IMR-90 (cell line): ENCODE measurements at regions not wholly inside any gene's neighbourhood (a gene's known extent, or its start where the extent isn't known, plus 50 kb on each side); places are given as distances from the start of the nearest gene placed in this dataset.

Source experiments
- ATAC-seq: fragments of 200-7000 bp; cut with Tn5 transposase; 2 replicates; pipeline ENCODE4 v1.9.1; 2020; ENCODE audit warnings: low read depth, mild to moderate bottlenecking, moderate library complexity
- BruUV-seq: library from RNA; stranded (reverse); fragments of 400-500 nt; replicated peaks from 2 replicates; lab custom pipeline; 2021; lab: Mats Ljungman, UMichigan
- CTCF ChIA-PET: fragments of 300-600 bp; formaldehyde crosslinking; extraction: SDS; loops from one replicate; lab custom pipeline; 2021; ENCODE audit warnings: antibody characterized with exemption; lab: Yijun Ruan, JAX
- POLR2A ChIA-PET: fragments of 300-600 bp; sonication (Branson Sonifier 250); formaldehyde crosslinking; loops from one replicate; lab custom pipeline; 2022; ENCODE audit warnings: antibody characterized with exemption; ENCODE audit not compliant: unreplicated experiment; lab: Charles Lee
- DNase-seq: peaks from one replicate; pipeline ENCODE4 v3.0.0; 2013
- H2AFZ ChIP-seq: replicated peaks from 2 replicates; pipeline ENCODE3; 2013; ENCODE audit warnings: low read length, mild to moderate bottlenecking; ENCODE audit not compliant: poor library complexity
- H2AK5ac ChIP-seq: 2 replicates; pipeline ENCODE4 v1.6.1; 2013; ENCODE audit warnings: low read depth, low read length, inconsistent platforms
- H2AK9ac ChIP-seq: replicated peaks from 2 replicates; pipeline ENCODE3; 2013; ENCODE audit warnings: mild to moderate bottlenecking, low read depth, low read length, moderate library complexity; ENCODE audit not compliant: poor library complexity
- H2BK120ac ChIP-seq: 2 replicates; pipeline ENCODE4 v1.6.1; 2013; ENCODE audit warnings: low read depth, low read length, inconsistent platforms
- H2BK15ac ChIP-seq: 3 replicates; pipeline ENCODE4 v1.6.1; 2013; ENCODE audit warnings: low read depth, low read length, inconsistent platforms
- H2BK20ac ChIP-seq: 2 replicates; pipeline ENCODE4 v1.6.1; 2013; ENCODE audit warnings: low read depth, mild to moderate bottlenecking, inconsistent platforms, low read length, moderate library complexity
- H2BK5ac ChIP-seq: 2 replicates; pipeline ENCODE4 v1.6.1; 2013; ENCODE audit warnings: mild to moderate bottlenecking, low read depth, low read length, inconsistent platforms; ENCODE audit not compliant: poor library complexity, severe bottlenecking
- H3K14ac ChIP-seq: replicated peaks from 2 replicates; pipeline ENCODE4 v1.6.1; 2013; ENCODE audit warnings: low read depth, low read length, inconsistent platforms
- H3K18ac ChIP-seq: 2 replicates; pipeline ENCODE4 v1.6.1; 2013; ENCODE audit warnings: low read depth, low read length, control low read depth
- H3K23ac ChIP-seq: 2 replicates; pipeline ENCODE4 v1.6.1; 2013; ENCODE audit warnings: low read depth, low read length, inconsistent platforms
- H3K27ac ChIP-seq: 2 replicates; pipeline ENCODE4 v1.5.1; 2013; ENCODE audit warnings: mild to moderate bottlenecking, control low read depth, low read length; ENCODE audit not compliant: insufficient read depth
- H3K27me3 ChIP-seq: 2 replicates; pipeline ENCODE4 v1.6.1; 2013; ENCODE audit warnings: low read length; ENCODE audit not compliant: control insufficient read depth, insufficient read depth
- H3K36me3 ChIP-seq: 2 replicates; pipeline ENCODE4 v1.6.1; 2013; ENCODE audit warnings: low read length, mixed read lengths; ENCODE audit not compliant: control insufficient read depth, insufficient read depth
- H3K4ac ChIP-seq: 2 replicates; pipeline ENCODE4 v1.6.1; 2013; ENCODE audit warnings: low read depth, low read length, inconsistent platforms
- H3K4me1 ChIP-seq: 2 replicates; pipeline ENCODE4 v1.6.1; 2013; ENCODE audit warnings: low read length, mixed read lengths; ENCODE audit not compliant: control insufficient read depth, insufficient read depth
- H3K4me2 ChIP-seq: 2 replicates; pipeline ENCODE4 v1.6.1; 2013; ENCODE audit warnings: low read depth, mild to moderate bottlenecking, control low read depth, low read length, moderate library complexity
- H3K4me3 ChIP-seq: 2 replicates; pipeline ENCODE4 v1.5.1; 2013; ENCODE audit warnings: low read depth, mild to moderate bottlenecking, control low read depth, low read length, moderate library complexity; ENCODE audit not compliant: insufficient read depth
- H3K56ac ChIP-seq: 2 replicates; pipeline ENCODE4 v1.6.1; 2013; ENCODE audit warnings: low read length, inconsistent platforms; ENCODE audit not compliant: insufficient read depth; ENCODE audit errors: extremely low read depth
- H3K79me1 ChIP-seq, 2 experiments: 2 replicates each; pipeline ENCODE4 v1.6.1; 2013; ENCODE audit warnings: low read length in 2 of 2, inconsistent platforms in 1 of 2, low read depth in 1 of 2
- H3K9ac ChIP-seq: 2 replicates; pipeline ENCODE4 v1.6.1; 2013; ENCODE audit warnings: low read depth, low read length, control low read depth
- H3K9me1 ChIP-seq: 2 replicates; pipeline ENCODE4 v1.6.1; 2013; ENCODE audit warnings: low read length, inconsistent platforms; ENCODE audit not compliant: insufficient read depth
- H3K9me3 ChIP-seq: 2 replicates; pipeline ENCODE4 v1.6.1; 2013; ENCODE audit warnings: low read length; ENCODE audit not compliant: control insufficient read depth, insufficient read depth
- H4K20me1 ChIP-seq: 2 replicates; pipeline ENCODE4 v1.6.1; 2013; ENCODE audit warnings: low read length, inconsistent platforms; ENCODE audit not compliant: insufficient read depth
- H4K5ac ChIP-seq: 2 replicates; pipeline ENCODE4 v1.6.1; 2013; ENCODE audit warnings: mild to moderate bottlenecking, low read depth, low read length, control low read depth
- H4K8ac ChIP-seq, 2 experiments: 2 replicates each; pipeline ENCODE4 v1.6.1; 2013; ENCODE audit warnings: low read depth in 2 of 2, low read length in 2 of 2, control low read depth in 1 of 2, inconsistent platforms in 1 of 2
- H4K91ac ChIP-seq: 2 replicates; pipeline ENCODE4 v1.6.1; 2013; ENCODE audit warnings: low read depth, low read length, inconsistent platforms; ENCODE audit not compliant: insufficient read depth
- BHLHE40 ChIP-seq: fragments of 150-350 bp; IDR thresholded peaks from 2 replicates; pipeline ENCODE4 v1.6.1; 2016; ENCODE audit warnings: mild to moderate bottlenecking, low read depth, low read length
- CEBPB ChIP-seq: IDR thresholded peaks from 2 replicates; pipeline ENCODE4 v1.6.1; 2012; ENCODE audit warnings: low read depth, low read length, improper control_type of control experiment
- CHD1 ChIP-seq: IDR thresholded peaks from 2 replicates; pipeline ENCODE4 v1.6.1; 2012; ENCODE audit warnings: low read depth, low read length, improper control_type of control experiment
- CTCF ChIP-seq: conservative IDR thresholded peaks from 2 replicates; pipeline ENCODE4 v1.5.1; 2012; ENCODE audit warnings: mild to moderate bottlenecking, low read depth, low read length, improper control_type of control experiment
- ELK1 ChIP-seq: fragments of 150-350 bp; IDR thresholded peaks from 2 replicates; pipeline ENCODE4 v1.6.1; 2016; ENCODE audit warnings: low read depth, mild to moderate bottlenecking, low read length, moderate library complexity, borderline replicate concordance
- FOS ChIP-seq: fragments of 150-350 bp; IDR thresholded peaks from 2 replicates; pipeline ENCODE4 v1.6.1; 2016; ENCODE audit warnings: low read depth, low read length
- MAFK ChIP-seq: IDR thresholded peaks from 2 replicates; pipeline ENCODE4 v1.6.1; 2012; ENCODE audit warnings: low read depth, low read length, improper control_type of control experiment
- MAZ ChIP-seq: IDR thresholded peaks from 2 replicates; pipeline ENCODE4 v1.6.1; 2012; ENCODE audit warnings: low read depth, mild to moderate bottlenecking, low read length, improper control_type of control experiment, moderate library complexity, borderline replicate concordance
- MXI1 ChIP-seq: IDR thresholded peaks from 2 replicates; pipeline ENCODE4 v1.6.1; 2012; ENCODE audit warnings: low read depth, mild to moderate bottlenecking, low read length, moderate library complexity, borderline replicate concordance
- NFE2L2 ChIP-seq: fragments of 150-350 bp; IDR thresholded peaks from 2 replicates; pipeline ENCODE4 v1.6.1; 2016; ENCODE audit warnings: low read depth, mild to moderate bottlenecking, low read length
- POLR2A ChIP-seq: IDR thresholded peaks from 2 replicates; pipeline ENCODE4 v1.6.1; 2012; ENCODE audit warnings: mild to moderate bottlenecking, low read depth, low read length
- RAD21 ChIP-seq: IDR thresholded peaks from 2 replicates; pipeline ENCODE4 v1.6.1; 2012; ENCODE audit warnings: low read length, improper control_type of control experiment
- RCOR1 ChIP-seq: IDR thresholded peaks from 2 replicates; pipeline ENCODE4 v1.6.1; 2012; ENCODE audit warnings: mild to moderate bottlenecking, low read length, improper control_type of control experiment; ENCODE audit not compliant: insufficient replicate concordance
- RFX5 ChIP-seq: IDR thresholded peaks from 2 replicates; pipeline ENCODE4 v1.8.0; 2012; ENCODE audit warnings: low read depth, mild to moderate bottlenecking, low read length, moderate library complexity
- SMC3 ChIP-seq: fragments of 150-350 bp; IDR thresholded peaks from 2 replicates; pipeline ENCODE4 v1.6.1; 2016; ENCODE audit warnings: low read depth, mild to moderate bottlenecking, antibody characterized with exemption, low read length, moderate library complexity
- USF2 ChIP-seq: fragments of 150-350 bp; IDR thresholded peaks from 2 replicates; pipeline ENCODE4 v1.6.1; 2017; ENCODE audit warnings: mild to moderate bottlenecking, antibody characterized with exemption, low read length, low read depth
- WGBS, 2 experiments: methylation state at CpG; one replicate each; pipeline versions ENCODE4 v1.1.5 to v1.1.7; 2013; ENCODE audit warnings: missing lambda C conversion rate in 2 of 2; ENCODE audit not compliant: insufficient read length in 1 of 2; ENCODE audit errors: extremely low coverage in 2 of 2; 5-methylcytosine and 5-hydroxymethylcytosine counted together
- dilution Hi-C: fragments of 300-500 bp; cut with HindIII; formaldehyde crosslinking; loops from one replicate; pipeline ENCODE4 v1.14.3; 2018; ENCODE audit warnings: low sequenced_read_pairs; ENCODE audit not compliant: unreplicated experiment
- in situ Hi-C: fragments of 300-500 bp; cut with MboI; formaldehyde crosslinking; loops from 3 replicates; pipeline ENCODE4 v1.14.3; 2019; ENCODE audit warnings: low sequenced_read_pairs, inconsistent platforms, mixed read lengths
- intact Hi-C: fragments of 100-400 bp; cut with micrococcal nuclease; formaldehyde crosslinking; loops from 2 replicates; pipeline ENCODE4 v1.10.0; 2022

- Histone ChIP-seq H3K27ac (no peak overlapping the region), H4K8ac (no peak overlapping the region), H2BK15ac (peak overlapping the region; percentile 56; the same call in 1 of the 3 replicates), H3K14ac (no peak overlapping the region), H2BK5ac (no peak overlapping the region), H4K91ac (peak overlapping the region; percentile 47), H3K9me3 (no peaks in the 10 kb centered on the region), H3K56ac (no peak overlapping the region), H2BK20ac (0 out of 2 replicates have a peak overlapping the region, but pooled peaks have one; percentile 36), H2AK5ac (no peak overlapping the region), H2AK9ac (no peak overlapping the region), H3K27me3 (no peaks in the 10 kb centered on the region), H3K4ac (no peak overlapping the region; the same call in 1 of the 2 replicates), H3K18ac (no peak overlapping the region), H4K5ac (no peak overlapping the region), H4K20me1 (peaks cover 4% of the 10 kb centered on the region; the same call in 1 of the 2 replicates), H3K4me2 (no peak overlapping the region), H3K4me1 (peaks cover 26% of the 10 kb centered on the region), H3K4me3 (no peak overlapping the region), H3K9me1 (peaks cover 16% of the 10 kb centered on the region), H3K36me3 (no peaks in the 10 kb centered on the region), H2BK120ac (peak overlapping the region; percentile 53; the same call in 1 of the 2 replicates), H3K79me1 (peaks cover 0 to 5% of the 10 kb centered on the region in 2 experiments; a peak in 2 of 4 replicates), H2AFZ (no peak overlapping the region), H3K9ac (no peak overlapping the region), H3K23ac (no peak overlapping the region)
- TSS peak; percentile 45 for BruUV-seq
- ATAC-seq = no peak
- in situ Hi-C loops = loop anchor here (10.0 kb wide), 1 partner anchor 917 kb away; no protein-coding TSS in a partner anchor
- ChIA-PET POLR2A (no interaction called here), CTCF (no interaction called here)
- DNase-seq = no peak
- intact Hi-C loops = loop anchor here (2.0 kb wide), 1 partner anchor 67 kb away; the partner anchor contains the start of gene KIF26B
- WGBS, 2 experiments = no CpG with 5 or more reads among the region's 4 CpGs
- TF ChIP-seq NFE2L2 (no peak), SMC3 (no peak), FOS (no peak), CHD1 (no peak), CEBPB (no peak), MXI1 (no peak), MAZ (no peak), CTCF (no peak), RAD21 (no peak), RCOR1 (no peak), USF2 (no peak), ELK1 (no peak), BHLHE40 (no peak), RFX5 (no peak), POLR2A (no peak), MAFK (no peak)
- dilution Hi-C loops = no loop called here
Measured at GRCh38 chr1:245087723-245088122, 67.1 kb upstream of the KIF26B start.
